ENCODE measurements at regions not wholly inside any gene's neighbourhood (a gene's known extent, or its start where the extent isn't known, plus 50 kb on each side); places are given as distances from the start of the nearest gene placed in this dataset.

DNA sequence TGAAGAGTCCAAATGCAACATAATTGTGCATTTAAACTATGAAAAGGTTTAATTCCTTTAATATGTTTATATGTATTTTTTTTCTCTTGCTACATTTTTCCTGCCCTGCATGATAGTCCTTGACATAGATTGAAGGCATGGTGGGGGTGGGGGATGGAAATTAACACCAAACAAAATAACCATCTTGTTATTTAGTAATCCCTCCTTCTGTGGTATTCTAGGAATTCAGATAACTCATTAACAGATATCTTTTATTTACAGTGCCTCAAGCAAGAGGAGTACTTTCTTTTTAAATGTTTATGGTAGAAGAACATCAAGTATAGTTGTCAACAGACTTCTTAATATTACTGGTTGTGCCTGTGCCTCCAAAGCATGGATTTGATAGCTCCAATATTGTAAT, 337.6 kb upstream of the SEMA3A start:
- no peak for TF ChIP-seq CTCF (conservative IDR thresholded peaks at IDR 0.05 in 1 of 2, IDR thresholded peaks at IDR 0.05 in 1 of 2; ENCODE audit: extremely low read depth in 1 of 2, insufficient read depth in 1 of 2, low read depth in 1 of 2, low read length in 2 of 2)
- TF ChIP-seq EZH2 (IDR thresholded peaks at IDR 0.05; ENCODE audit: borderline replicate concordance, low read length): no peak
